Panc1 (cell line): ENCODE measurements at regions not wholly inside any gene's neighbourhood (a gene's known extent, or its start where the extent isn't known, plus 50 kb on each side); places are given as distances from the start of the nearest gene placed in this dataset.

Experiments
- POLR2AphosphoS5 ChIP-seq: IDR thresholded peaks from 2 replicates; pipeline ENCODE4 v1.6.1; 2012; ENCODE audit warnings: mild to moderate bottlenecking, low read depth, low read length, moderate library complexity
- SIN3A ChIP-seq: IDR thresholded peaks from 2 replicates; pipeline ENCODE4 v1.6.1; 2012; ENCODE audit warnings: low read depth, mild to moderate bottlenecking, low read length, moderate library complexity, borderline replicate concordance; ENCODE audit not compliant: insufficient read depth
- TCF7L2 ChIP-seq: IDR thresholded peaks from 2 replicates; pipeline ENCODE4 v1.6.1; 2011; ENCODE audit warnings: mild to moderate bottlenecking, low read depth, low read length, inconsistent platforms
- TF ChIP-seq, protein P1 (sequence below): fragments of 450-650 bp; IDR thresholded peaks from 2 replicates; pipeline ENCODE4 v1.5.1; 2017; ENCODE audit warnings: mild to moderate bottlenecking
- TF ChIP-seq, protein P2 (sequence below), 2 experiments: IDR thresholded peaks; 2 replicates each; pipeline ENCODE4 v1.6.1; 2011 to 2012; ENCODE audit warnings: low read depth in 2 of 2, control low read depth in 1 of 2, low read length in 1 of 2, mild to moderate bottlenecking in 1 of 2, moderate library complexity in 1 of 2; ENCODE audit not compliant: insufficient read depth in 1 of 2

DNA sequence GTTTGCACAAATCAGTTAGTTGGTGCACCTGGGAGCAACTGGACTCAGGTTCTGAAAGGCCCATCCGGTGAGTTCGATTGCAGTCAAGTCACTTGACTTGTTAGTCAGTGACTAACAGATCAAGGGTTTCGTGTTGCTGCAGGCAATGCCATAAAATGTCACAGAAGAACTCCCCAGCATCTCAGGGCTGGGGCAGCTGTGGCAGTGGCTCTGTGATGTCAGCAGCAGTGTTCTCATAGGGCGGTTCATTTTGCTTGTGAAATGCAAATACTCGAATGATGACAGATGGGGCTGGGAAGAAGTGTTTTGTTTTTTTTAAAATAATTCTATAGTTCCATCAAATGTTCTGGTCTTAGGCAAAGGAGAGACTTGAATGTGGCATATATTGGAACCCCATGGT is 287.8 kb downstream of the LMX1A start:
- TF ChIP-seq, protein P1, sequence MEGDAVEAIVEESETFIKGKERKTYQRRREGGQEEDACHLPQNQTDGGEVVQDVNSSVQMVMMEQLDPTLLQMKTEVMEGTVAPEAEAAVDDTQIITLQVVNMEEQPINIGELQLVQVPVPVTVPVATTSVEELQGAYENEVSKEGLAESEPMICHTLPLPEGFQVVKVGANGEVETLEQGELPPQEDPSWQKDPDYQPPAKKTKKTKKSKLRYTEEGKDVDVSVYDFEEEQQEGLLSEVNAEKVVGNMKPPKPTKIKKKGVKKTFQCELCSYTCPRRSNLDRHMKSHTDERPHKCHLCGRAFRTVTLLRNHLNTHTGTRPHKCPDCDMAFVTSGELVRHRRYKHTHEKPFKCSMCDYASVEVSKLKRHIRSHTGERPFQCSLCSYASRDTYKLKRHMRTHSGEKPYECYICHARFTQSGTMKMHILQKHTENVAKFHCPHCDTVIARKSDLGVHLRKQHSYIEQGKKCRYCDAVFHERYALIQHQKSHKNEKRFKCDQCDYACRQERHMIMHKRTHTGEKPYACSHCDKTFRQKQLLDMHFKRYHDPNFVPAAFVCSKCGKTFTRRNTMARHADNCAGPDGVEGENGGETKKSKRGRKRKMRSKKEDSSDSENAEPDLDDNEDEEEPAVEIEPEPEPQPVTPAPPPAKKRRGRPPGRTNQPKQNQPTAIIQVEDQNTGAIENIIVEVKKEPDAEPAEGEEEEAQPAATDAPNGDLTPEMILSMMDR = no peak
- TF ChIP-seq POLR2AphosphoS5 = no peak
- TF ChIP-seq, protein P2, sequence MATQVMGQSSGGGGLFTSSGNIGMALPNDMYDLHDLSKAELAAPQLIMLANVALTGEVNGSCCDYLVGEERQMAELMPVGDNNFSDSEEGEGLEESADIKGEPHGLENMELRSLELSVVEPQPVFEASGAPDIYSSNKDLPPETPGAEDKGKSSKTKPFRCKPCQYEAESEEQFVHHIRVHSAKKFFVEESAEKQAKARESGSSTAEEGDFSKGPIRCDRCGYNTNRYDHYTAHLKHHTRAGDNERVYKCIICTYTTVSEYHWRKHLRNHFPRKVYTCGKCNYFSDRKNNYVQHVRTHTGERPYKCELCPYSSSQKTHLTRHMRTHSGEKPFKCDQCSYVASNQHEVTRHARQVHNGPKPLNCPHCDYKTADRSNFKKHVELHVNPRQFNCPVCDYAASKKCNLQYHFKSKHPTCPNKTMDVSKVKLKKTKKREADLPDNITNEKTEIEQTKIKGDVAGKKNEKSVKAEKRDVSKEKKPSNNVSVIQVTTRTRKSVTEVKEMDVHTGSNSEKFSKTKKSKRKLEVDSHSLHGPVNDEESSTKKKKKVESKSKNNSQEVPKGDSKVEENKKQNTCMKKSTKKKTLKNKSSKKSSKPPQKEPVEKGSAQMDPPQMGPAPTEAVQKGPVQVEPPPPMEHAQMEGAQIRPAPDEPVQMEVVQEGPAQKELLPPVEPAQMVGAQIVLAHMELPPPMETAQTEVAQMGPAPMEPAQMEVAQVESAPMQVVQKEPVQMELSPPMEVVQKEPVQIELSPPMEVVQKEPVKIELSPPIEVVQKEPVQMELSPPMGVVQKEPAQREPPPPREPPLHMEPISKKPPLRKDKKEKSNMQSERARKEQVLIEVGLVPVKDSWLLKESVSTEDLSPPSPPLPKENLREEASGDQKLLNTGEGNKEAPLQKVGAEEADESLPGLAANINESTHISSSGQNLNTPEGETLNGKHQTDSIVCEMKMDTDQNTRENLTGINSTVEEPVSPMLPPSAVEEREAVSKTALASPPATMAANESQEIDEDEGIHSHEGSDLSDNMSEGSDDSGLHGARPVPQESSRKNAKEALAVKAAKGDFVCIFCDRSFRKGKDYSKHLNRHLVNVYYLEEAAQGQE (IDR thresholded peaks at IDR 0.05; ENCODE audit: insufficient read depth in 1 of 2, low read depth in 2 of 2, low read length in 1 of 2) = no peak
- TF ChIP-seq SIN3A = no peak
- TF ChIP-seq TCF7L2 = no peak
